Hepatocyte (in vitro differentiated cells): ENCODE measurements at regions not wholly inside any gene's neighbourhood (a gene's known extent, or its start where the extent isn't known, plus 50 kb on each side); places are given as distances from the start of the nearest gene placed in this dataset.

ENCODE experiments used
- DNase-seq: peaks from one replicate; pipeline ENCODE4 v3.0.0-alpha.2; 2016; ENCODE audit warnings: low spot score
- H2AFZ ChIP-seq: fragments of 200-600 bp; sonication (generic); 2 replicates; pipeline ENCODE4 v1.6.0; 2016; ENCODE audit warnings: antibody characterized with exemption, mild to moderate bottlenecking
- H3K27ac ChIP-seq: fragments of 200-600 bp; sonication (generic); 2 replicates; pipeline ENCODE4 v1.5.1; 2016; ENCODE audit warnings: mild to moderate bottlenecking
- H3K27me3 ChIP-seq: fragments of 200-600 bp; sonication (generic); 2 replicates; pipeline ENCODE4 v1.6.1; 2016
- H3K36me3 ChIP-seq: fragments of 200-600 bp; sonication (generic); replicated peaks from 2 replicates; pipeline ENCODE4 v1.5.1; 2016; ENCODE audit warnings: low read depth; ENCODE audit not compliant: insufficient read depth
- H3K4me1 ChIP-seq: fragments of 200-600 bp; sonication (generic); 2 replicates; pipeline ENCODE4 v1.5.1; 2016; ENCODE audit warnings: mild to moderate bottlenecking, moderate library complexity; ENCODE audit not compliant: insufficient read depth
- H3K4me2 ChIP-seq: fragments of 200-600 bp; sonication (generic); 2 replicates; pipeline ENCODE4 v1.6.0; 2016
- H3K4me3 ChIP-seq: fragments of 200-600 bp; sonication (generic); 2 replicates; pipeline ENCODE4 v1.5.1; 2016; ENCODE audit warnings: mild to moderate bottlenecking
- H3K79me2 ChIP-seq: fragments of 200-600 bp; sonication (generic); 2 replicates; pipeline ENCODE4 v1.6.0; 2017; ENCODE audit warnings: mild to moderate bottlenecking
- H3K9me2 ChIP-seq: fragments of 200-600 bp; sonication (generic); replicated peaks from 2 replicates; pipeline ENCODE4 v1.6.0; 2017; ENCODE audit warnings: mild to moderate bottlenecking; ENCODE audit not compliant: insufficient read depth
- H3K9me3 ChIP-seq: fragments of 200-600 bp; sonication (generic); 2 replicates; pipeline ENCODE4 v1.5.1; 2016; ENCODE audit warnings: low read depth, mild to moderate bottlenecking
- H4K20me1 ChIP-seq: fragments of 200-600 bp; sonication (generic); 2 replicates; pipeline ENCODE4 v1.6.0; 2016; ENCODE audit warnings: mild to moderate bottlenecking; ENCODE audit not compliant: insufficient read depth, poor library complexity, severe bottlenecking
- CTCF ChIP-seq: fragments of 200-600 bp; sonication (generic); IDR thresholded peaks from 2 replicates; pipeline ENCODE4 v1.5.1; 2016; ENCODE audit warnings: antibody characterized with exemption, mild to moderate bottlenecking; ENCODE audit not compliant: poor library complexity
- EZH2 ChIP-seq: fragments of 200-600 bp; sonication (generic); IDR thresholded peaks from 2 replicates; pipeline ENCODE4 v1.6.1; 2016; ENCODE audit warnings: antibody characterized with exemption, mild to moderate bottlenecking, borderline replicate concordance
- EZH2phosphoT487 ChIP-seq: fragments of 200-600 bp; sonication (generic); IDR thresholded peaks from one replicate; pipeline ENCODE4 v1.6.1; 2018; ENCODE audit warnings: antibody characterized with exemption, mild to moderate bottlenecking, low read depth, moderate library complexity; ENCODE audit not compliant: unreplicated experiment, severe bottlenecking
- WGBS: methylation state at CpG from one replicate; pipeline ENCODE4 v1.1.6; 2016; ENCODE audit warnings: low lambda C conversion rate; ENCODE audit errors: missing lambda C conversion rate; 5-methylcytosine and 5-hydroxymethylcytosine counted together

GRCh38 chr22:49380095-49380827, 447.4 kb downstream of the BRD1 start:
- no peaks in the 10 kb centered on the region for H3K9me3 ChIP-seq
- TF ChIP-seq EZH2phosphoT487: no peak
- no peak for TF ChIP-seq EZH2
- TF ChIP-seq CTCF: no peak
- no peaks in the 10 kb centered on the region for H4K20me1 ChIP-seq
- H3K27me3 ChIP-seq: no peaks in the 10 kb centered on the region
- H3K27ac ChIP-seq: no peak overlapping the region
- H3K4me1 ChIP-seq: no peaks in the 10 kb centered on the region
- no peak overlapping the region for H3K4me2 ChIP-seq
- H3K36me3 ChIP-seq: no peaks in the 10 kb centered on the region
- H2AFZ ChIP-seq: no peak overlapping the region
- WGBS: 86% methylated on average over 12 of the region's 12 CpGs
- H3K4me3 ChIP-seq: no peak overlapping the region
- no peak for DNase-seq
- no peaks in the 10 kb centered on the region for H3K9me2 ChIP-seq
- no peaks in the 10 kb centered on the region for H3K79me2 ChIP-seq

GRCh38 chr22:49377306-49377705, 450.4 kb downstream of the BRD1 start:
- H3K27me3 ChIP-seq: no peaks in the 10 kb centered on the region
- no peak overlapping the region for H3K4me2 ChIP-seq
- 90% methylated on average over 13 of the region's 13 CpGs for WGBS
- H3K27ac ChIP-seq: no peak overlapping the region
- no peaks in the 10 kb centered on the region for H3K9me3 ChIP-seq
- H3K9me2 ChIP-seq: no peaks in the 10 kb centered on the region
- H3K4me1 ChIP-seq: no peaks in the 10 kb centered on the region
- no peaks in the 10 kb centered on the region for H3K79me2 ChIP-seq
- no peaks in the 10 kb centered on the region for H4K20me1 ChIP-seq
- H3K4me3 ChIP-seq: no peak overlapping the region
- DNase-seq: no peak
- TF ChIP-seq CTCF: no peak
- no peak for TF ChIP-seq EZH2phosphoT487
- no peak for TF ChIP-seq EZH2
- no peaks in the 10 kb centered on the region for H3K36me3 ChIP-seq
- H2AFZ ChIP-seq: no peak overlapping the region

GRCh38 chr22:49373801-49374226, 453.9 kb downstream of the BRD1 start:
- H3K27ac ChIP-seq: no peak overlapping the region
- H3K9me2 ChIP-seq: no peaks in the 10 kb centered on the region
- H3K27me3 ChIP-seq: no peaks in the 10 kb centered on the region
- DNase-seq: no peak
- H3K36me3 ChIP-seq: no peaks in the 10 kb centered on the region
- H3K4me2 ChIP-seq: no peak overlapping the region
- H4K20me1 ChIP-seq: no peaks in the 10 kb centered on the region
- H3K4me3 ChIP-seq: no peak overlapping the region
- 80% methylated on average over 17 of the region's 17 CpGs for WGBS
- no peaks in the 10 kb centered on the region for H3K79me2 ChIP-seq
- no peaks in the 10 kb centered on the region for H3K4me1 ChIP-seq
- no peak overlapping the region for H2AFZ ChIP-seq
- TF ChIP-seq CTCF: no peak
- no peak for TF ChIP-seq EZH2
- no peak for TF ChIP-seq EZH2phosphoT487
- H3K9me3 ChIP-seq: no peaks in the 10 kb centered on the region
